DMS114 treated with DMSO at 0.1 percent for 48 hours (cell line): ENCODE measurements at regions not wholly inside any gene's neighbourhood (a gene's known extent, or its start where the extent isn't known, plus 50 kb on each side); places are given as distances from the start of the nearest gene placed in this dataset.

Source experiments
- DNase-seq: peaks from one replicate; lab custom pipeline; 2025; ENCODE audit not compliant: unreplicated experiment; lab: John Stamatoyannopoulos, UW

DNA sequence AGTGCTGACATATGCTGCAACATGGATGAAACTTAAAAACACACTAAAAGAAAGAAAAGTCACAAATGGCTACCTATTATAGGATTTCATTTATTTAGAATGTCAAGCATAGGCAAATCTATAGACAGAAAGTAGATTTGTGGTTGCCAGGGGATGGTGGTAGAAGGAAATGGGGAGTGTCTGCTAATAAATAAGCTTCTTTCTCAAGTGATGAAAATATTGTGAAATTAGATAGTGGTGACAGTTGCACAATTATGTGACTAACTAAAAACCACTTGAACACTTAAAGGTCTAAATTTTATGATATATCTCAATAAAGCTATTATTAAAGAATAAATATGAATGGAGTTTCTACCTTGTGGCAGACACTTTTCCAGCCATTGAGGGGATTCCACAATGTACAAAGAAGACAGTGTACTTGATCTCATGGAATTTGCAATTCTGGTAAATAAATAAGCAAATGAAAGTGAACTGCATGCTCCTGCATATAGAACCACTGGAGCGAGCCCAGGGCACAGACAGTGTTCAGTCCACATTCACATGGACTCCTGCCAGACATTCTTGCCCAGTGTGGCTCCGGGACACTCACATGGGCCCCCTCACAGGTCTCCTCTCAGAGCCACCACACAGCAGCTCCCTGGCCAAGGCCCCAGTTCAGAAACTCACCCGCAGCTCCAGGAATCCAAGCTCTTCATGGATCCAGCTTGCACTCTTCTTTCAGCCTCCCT is 107.1 kb upstream of the ARID2 start:
- DNase-seq, result no peak

DNA sequence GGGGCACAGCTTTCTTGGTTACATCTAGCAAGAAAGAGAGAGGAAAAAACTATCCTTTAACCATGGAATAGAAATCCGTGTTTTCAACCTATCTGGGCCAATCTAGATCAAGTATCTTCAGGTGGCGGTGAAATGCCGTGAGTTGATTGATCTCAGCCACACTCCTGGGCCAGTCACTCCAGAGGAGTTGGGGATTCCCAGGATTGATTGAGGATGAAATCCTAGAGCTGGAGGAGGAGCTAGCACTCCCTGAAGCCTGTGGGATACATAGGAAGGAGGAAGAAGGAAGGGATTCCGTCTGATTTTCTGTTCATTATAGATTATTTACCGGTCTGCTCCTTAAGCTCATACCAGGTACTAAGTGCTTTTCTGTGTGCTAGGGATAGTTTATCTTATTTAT is 106.3 kb upstream of the ARID2 start:
- no peak for DNase-seq

DNA sequence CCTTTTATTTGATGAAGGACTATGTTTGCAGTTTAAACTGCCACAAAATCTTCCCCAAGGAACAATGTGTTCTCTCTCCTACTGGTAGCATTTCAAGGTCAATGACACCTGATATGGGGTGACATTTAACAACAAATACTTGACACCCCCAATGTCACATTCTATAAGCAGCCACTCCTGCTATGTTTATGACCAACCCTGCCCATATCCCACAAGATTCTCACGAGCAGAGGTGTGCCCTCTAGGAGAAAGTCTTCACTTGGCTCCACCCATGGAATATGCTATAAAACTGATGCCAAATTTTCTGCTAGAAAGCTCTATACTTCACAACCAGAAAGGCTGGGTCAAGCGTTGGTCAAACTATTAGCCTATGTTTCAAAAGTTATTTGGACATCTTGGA is 105.6 kb upstream of the ARID2 start:
- DNase-seq, result no peak

DNA sequence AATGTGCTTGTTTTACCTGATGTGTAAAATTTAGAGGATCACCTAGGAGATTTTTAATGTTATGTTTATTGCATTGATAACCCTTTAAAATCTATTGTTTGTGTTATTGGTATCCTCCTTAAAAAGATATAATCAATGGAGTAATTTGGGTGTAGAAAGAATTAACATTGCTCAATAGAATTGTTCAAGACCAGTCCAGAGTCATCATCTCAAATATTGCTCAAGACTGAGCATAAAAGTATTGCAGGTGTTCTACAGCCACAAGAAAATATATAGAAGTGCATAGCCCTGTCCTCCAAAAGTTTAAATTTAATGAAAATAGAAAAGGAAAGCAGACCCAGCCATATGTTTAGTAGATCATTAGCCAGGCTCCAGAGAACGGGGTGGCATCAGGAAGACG is 102.5 kb upstream of the ARID2 start:
- DNase-seq, result no peak

DNA sequence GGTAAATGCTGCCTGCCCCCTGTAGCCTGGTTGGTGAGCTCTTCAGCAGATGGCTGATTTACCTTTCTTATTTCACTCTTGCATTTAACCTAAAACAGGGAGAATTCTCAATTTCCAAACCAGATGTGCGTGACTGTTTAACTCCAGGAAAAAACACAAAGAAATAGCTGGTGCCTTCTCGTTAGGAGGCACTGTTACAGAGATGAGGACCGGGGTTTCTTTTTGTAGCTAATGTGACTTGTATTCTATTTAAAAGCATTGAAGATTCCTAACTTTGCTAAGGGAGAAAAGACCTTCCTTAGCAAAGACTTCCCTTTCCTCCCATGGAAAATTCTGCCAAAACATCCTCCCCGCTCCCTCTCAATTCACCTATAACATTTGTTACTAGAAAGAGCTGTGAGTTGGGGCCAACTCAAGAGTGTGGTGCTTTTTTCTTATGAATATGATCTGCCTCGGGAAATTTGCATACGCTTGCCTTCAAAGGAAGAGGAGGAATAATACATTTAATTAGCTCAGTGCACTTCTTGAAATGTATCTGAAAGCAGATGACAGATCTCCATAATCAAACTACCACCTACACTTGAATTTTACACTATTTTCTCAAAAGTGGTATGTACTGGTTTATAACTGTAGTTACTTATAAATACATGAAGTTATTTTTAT is 102.0 kb upstream of the ARID2 start:
- DNase-seq, result no peak

DNA sequence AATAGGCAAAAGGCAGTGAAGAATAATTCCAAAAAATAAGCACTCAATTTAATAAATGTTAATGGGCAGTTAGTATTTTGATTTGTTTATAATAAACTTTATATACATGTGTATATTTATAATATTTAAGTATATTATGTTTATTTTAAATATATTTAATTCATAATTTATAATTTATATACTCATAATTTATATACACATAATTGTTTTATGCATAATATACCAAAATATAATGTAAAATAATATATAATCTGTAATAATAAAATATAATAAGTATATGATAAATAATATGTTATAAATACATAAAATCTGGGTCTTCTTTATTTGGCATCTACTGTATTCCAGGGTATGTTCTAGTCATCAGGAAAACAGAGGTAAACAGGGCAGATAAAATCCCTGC is 100.2 kb upstream of the ARID2 start:
- no peak for DNase-seq

DNA sequence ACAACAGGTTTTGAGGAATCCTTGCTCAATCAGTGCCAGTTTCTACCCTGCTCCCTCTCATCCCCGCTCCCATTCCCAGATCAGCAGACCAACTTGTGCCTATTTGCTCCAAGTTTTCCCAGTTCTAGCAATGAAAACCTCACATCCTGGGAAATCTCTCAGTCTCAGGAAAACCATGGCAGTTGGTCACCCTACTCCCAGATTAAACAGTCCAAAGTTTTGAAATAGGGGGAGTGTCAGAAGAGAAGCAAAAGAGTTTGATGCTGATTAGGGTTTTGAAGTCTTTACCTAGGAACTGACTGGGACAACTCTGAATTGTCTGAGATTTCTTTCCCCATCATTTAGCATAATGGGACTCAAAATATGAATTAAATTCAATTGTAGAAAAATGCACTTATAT is 95.8 kb upstream of the ARID2 start:
- DNase-seq, result no peak

DNA sequence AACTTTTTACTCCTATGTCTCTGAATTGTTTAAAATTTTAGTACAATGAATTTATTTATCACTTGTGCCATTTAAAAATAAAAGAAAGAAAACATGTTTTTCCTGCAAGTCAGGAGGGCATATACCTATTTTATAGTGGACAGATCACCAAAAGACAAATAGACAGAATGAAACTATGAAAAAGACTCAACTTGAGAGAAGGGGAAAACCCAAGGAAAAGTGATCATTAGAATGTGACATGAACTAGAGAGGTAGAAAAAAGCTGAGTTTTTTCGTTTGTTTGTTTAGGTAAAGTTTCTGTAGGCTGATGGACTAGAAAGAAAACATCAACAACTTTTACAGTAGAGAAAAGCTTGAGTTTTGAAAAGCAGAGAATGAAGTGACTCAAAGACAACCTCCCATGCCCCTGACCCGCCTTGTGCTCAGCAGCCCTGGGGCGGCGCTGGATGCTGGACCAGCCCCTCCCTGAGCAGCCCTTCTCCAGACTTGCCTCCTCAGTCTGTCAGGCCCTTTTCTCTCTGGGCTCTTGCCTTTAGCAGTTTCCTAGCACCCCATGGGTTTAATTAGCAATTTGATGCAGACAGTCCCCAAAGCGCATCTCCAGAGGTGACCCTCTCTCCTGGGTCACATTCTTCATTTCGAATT is 95.1 kb upstream of the ARID2 start:
- no peak for DNase-seq

DNA sequence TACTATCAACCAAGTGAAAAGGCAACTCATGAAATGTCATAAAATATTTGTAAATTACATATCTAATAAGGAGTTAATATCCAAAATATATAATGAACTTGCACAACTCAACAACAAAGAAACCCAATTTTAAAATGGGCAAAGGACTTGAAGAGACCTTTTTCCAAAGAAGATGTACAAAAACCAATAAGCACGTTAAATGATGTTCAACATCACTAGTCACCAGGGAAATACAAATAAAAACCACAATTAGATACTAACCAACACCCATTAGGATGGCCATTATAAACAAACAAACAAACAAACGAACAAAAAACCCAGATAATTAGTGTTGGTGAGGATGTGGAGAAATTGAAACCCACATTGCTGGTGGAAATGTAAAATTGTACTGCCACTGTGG is 92.3 kb upstream of the ARID2 start:
- DNase-seq, result no peak

DNA sequence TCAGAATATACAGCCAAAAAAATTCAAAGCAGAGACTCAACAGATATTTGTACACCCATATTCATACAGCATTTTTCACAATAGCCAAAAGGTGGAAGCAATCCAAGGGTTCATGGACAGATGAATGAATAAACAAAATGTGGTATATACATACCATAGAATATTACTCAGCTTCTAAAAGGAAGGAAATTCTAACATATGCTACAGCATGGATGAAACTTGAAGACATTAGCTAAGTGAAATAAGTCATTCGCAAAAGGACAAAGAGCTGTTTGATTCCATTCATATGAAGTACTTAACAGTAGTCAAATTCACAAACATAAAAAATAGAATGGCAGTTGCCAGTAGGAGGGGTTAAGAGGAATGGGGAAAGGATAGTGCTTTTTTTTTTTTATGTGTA is 91.8 kb upstream of the ARID2 start:
- no peak for DNase-seq

DNA sequence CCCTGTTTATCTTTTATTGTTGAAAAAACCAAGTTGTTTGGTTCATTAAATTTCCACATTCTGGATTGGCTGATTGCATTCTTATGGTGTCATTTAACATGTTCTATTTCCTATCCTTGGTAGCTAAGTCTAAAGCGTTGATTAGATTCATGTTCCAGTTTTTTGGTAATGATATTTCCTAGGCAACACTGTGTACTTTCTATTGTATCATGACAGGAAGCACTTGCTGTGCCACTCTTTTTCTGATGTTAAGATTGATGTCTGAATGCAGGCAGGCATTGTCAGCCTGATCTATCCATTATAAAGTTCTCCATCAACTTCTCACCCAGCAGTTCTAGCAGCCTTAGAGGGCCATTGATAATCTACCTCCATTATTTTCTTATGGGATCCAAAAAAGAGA is 91.1 kb upstream of the ARID2 start:
- DNase-seq, result no peak

DNA sequence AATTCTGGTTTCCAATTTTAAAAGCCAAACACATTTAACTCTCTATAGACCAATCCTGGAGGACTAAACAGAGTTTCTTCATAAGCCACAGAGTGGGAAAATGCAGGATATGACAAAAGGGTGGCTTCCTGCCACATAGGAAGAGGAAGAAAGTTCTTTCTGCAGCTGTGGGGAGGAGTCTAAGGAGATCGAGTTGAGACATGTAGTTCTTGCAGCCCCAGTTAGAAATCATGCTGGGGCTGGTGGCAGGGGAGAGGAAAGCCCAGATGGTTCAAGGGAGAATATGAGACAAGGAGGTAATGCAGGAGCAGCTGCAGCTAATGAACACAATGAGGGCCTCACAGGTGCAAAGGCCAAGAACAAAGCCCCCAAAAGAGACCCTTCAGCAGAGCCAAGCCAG is 85.0 kb upstream of the ARID2 start:
- DNase-seq, result no peak

DNA sequence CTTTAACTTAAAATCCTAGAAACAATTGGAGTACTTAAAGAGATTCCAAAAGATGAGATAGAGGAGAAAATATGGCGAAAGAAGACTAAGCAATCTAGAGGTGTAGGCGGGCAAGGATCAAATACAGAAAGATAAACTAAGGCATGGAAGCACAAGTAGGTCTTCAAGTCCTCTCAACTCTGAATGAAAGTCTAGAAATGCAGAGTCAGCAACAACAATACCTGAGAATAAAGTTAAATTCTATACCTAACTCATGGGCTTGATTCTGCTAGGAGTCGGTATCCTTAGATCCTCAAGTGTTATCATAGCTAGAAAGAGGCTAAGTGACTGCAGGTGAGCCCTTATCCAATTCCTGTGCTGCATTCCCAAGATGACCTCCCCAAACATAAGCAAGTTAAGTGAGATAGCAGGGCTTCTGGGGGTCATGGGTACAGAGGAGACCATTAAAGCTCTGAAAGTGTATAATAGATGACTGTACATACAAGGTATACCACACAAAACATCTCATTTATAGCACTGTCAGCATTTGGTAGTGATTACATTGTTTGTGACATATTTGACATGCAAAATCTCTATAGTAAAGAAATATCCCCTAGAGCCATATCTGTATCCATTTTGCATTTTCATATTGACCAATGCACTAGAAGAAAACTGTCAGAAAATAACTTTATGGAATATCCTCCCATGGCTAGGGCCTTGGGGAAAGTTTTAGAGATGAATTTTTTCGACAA is 82.5 kb upstream of the ARID2 start:
- no peak for DNase-seq

DNA sequence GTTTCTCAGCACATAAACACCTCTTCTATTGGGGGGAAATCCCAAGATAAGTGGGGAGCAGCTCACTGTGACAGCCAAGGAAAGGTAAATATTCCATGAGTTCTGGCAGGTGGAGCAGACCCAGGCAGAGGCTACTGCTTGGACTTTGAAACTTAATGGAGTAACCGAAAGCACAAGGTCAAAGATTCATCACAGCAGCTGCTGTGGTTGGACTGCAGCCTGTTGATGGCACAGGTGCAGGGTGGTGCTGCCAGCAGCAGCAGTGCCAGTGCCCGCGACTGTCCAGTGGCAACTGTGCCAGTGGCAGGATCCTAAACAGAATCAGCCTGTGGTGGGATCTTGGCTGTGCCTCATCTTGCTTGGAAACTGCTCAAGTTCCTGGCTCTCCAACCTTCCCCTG is 81.4 kb upstream of the ARID2 start:
- DNase-seq, result no peak

DNA sequence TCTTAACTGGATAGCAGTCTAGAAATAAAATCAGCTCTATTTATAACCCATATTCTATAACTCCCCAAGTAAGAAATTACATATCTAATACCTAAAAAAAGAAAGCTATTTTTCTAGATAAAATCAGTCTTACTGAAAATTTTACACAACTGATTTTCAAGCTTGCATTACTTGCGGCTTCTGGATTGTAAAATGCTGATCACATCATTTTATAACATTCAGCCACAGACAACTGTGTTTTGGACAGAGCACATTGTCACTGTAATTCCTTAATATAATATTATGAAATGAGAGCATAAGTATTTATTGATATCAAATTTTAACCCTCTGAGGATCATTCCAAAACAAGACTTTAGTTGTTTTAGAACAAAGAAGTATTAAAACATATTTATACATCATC is 78.5 kb upstream of the ARID2 start:
- DNase-seq, result no peak

DNA sequence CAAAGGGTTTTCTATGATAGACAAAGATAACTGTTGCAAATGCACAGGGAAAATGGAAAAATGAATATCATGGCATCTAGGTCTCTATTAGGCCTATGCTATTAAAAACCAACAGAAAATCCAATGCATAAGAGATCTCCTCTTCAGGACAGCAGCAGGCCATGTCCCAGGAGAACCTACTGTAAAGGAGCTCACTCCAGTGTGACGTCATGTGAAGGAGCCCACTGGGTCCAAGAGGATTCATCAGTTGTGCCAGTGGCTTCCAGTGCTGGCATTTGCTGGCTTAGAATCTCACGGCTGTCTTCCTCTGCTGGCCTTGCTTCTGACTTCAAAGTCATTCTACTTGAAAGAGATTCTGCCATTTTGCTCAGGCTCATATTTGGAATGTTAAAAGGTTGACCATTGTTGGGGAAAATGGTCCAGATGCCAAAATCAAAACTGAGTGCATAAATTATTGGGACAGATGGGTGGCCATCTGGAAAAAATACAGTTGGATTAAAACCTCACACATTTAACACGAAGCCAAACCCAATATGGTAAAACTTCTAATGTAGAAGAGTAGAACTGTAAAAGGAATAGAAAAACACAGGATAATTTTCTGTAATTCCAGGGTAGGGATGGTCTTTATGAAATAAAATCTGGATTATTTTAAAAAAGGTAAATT is 75.4 kb upstream of the ARID2 start:
- DNase-seq, result no peak

DNA sequence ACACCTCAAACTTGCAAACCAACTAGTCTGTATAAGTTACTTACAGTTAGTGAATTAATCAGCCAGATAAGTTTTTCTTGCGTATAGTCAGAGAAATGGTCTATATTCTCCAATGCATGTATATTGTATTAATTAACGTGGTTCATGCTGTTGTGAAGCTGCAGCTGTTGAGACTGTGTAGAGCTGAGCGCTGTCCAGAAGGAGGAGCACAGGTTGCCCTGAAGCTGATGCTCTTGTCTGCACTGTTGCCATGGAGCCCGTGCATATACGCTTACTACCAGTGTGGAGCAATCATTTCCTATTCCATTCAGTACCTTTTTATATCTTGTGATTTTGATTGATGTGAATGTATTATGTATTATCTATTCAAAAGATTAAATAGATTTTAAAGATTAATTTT is 74.3 kb upstream of the ARID2 start:
- no peak for DNase-seq

DNA sequence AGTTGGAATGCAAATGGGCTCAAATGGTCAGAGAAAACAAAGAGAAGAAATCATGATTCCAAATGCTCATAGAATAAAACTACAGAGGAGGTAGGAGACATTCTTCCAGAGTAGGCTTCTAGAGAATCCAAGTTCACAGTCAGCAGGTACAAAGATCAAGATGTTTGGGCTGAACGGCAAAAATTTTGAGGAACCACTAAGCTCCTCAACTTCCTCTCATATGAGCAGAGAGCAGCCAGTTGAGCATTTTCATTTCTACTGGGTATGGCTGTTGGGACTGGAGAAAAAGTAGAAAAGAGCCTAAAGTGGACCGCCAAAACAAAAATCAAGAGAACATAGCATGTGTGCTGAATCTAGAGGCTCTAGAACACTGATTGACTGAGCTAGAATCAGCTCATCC is 73.8 kb upstream of the ARID2 start:
- DNase-seq, result no peak

DNA sequence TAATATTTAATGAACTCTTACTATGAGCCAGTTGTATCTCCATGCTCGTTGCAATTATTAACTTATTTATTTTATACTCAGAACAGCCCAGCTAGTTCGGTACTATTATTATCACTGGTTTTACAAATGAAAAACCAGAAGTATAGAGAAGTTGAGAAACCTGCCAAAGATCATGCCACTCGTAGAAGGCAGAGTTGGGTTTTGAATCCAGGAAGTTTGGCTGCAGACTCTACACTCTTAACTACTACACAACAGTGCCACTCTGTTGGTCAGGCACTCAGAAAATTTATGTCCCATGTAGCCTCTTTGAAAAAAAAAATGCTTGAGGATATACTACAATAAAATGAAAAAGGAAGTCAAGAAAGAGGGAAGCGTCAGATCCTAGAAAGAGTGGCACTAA is 71.5 kb upstream of the ARID2 start:
- DNase-seq, result no peak

DNA sequence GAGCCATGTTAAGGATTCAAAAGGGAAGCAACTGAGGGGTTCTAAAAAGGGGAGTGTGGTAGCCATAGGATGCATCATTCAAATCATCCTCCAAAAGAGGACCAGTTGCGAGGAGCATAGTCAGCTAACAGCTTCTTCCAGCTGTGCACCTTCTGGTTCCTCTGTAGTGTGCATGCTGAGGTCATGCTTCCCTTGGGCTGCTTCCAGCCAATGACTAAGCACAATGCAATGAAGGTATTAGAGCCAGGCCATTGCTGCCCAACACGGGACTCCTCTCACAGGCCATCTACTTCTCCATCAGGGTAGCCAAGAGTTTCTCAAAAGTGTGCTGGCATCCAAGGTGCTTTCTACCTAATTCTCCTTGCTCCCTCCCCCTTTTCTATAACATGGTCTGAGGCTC is 69.2 kb upstream of the ARID2 start:
- DNase-seq, result no peak

DNA sequence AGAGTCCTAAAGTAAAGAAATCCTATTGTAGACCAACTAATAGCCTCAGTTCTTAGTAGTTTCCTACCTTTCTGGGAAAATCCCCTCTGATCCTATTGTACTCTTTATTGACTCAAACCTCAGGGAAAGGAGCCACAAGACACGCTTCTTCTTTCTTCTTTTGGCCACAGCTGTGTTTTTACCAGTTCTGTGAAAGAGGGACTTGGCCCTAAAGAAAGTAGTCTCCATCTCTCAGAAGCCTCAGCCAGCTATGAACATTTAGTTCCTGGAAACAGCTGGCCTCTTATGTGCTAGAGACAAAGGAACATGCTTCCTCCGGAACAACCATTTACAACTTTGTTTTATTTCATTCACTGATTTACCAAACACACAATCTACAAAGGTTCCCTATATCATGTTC is 66.1 kb upstream of the ARID2 start:
- no peak for DNase-seq
